Left cardiac atrium (tissue), 4 donors: ENCODE measurements at regions not wholly inside any gene's neighbourhood (a gene's known extent, or its start where the extent isn't known, plus 50 kb on each side); places are given as distances from the start of the nearest gene placed in this dataset.

Source experiments
- ATAC-seq, 2 donors: fragments of 200-7000 bp; cut with Tn5 transposase; one replicate each; pipeline ENCODE4 v1.9.1; 2020; ENCODE audit warnings: mild to moderate bottlenecking in 2 of 2, moderate library complexity in 2 of 2
- DNase-seq: peaks from one replicate; pipeline ENCODE4 v3.0.0-alpha.2; 2020
- intact Hi-C, 2 donors: fragments of 100-400 bp; cut with DNase I; formaldehyde crosslinking; loops; one replicate each; pipeline versions ENCODE4 v1.14.1 to v1.15.1; 2022 to 2023
- donor health status: DM: no; HTN: yes; CAD: no.
- donor health status: DM: no; HTN: yes; CAD: no; lungs with severe emphysema.
- donor health status: DM: yes; HTN: yes; CAD: no.
- donor health status: Dilated cardiomyopathy.

- DNase-seq (no peak), ATAC-seq (no peak)
- intact Hi-C loops, result no loop called here
Measured at GRCh38 chr11:80993536-80993935, 1552.7 kb upstream of the TENM4 start.

DNA sequence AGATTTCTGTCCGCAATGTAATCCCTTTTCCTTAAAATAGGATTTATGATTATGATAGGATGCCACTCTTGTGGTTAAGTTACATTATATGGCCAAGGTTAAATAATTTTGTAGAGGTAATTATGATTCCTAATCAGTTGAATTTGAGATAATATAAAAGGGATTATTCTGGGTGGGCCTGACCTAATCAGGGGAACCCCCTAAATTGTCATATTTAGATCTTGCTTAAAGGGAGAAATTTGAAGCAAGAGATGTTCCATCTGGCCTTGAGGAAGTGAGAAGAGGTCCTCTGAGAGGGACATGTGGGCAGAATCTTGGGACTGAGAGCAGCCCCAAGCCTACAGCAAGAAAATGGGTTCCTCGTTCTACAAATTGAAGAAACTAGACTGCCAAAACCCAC, 1550.1 kb upstream of the TENM4 start:
- ATAC-seq (no peak), DNase-seq (no peak)
- intact Hi-C loops, result no loop called here

DNA sequence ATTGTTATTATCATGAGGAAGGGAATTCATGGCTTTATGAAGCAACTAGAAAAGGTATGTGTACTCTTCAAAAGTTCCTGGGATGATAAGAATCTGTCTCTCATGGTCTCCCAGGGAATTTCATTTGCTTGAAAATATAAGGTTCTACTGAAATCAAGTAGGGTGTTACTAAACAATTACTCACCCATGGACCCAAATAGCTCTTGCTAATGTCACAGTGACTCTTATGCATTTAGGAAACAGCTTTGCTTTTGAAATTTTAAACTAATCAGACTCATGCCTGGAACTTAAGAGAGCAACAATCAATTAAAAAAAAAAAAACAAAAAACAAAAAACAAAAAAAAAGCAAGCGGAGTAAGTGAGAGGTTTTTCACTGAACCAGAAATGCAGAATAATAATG, 1546.3 kb upstream of the TENM4 start:
- ATAC-seq (no peak), DNase-seq (no peak)
- intact Hi-C loops, result loop anchor here in 1 of 2 donors (10.0 kb wide), 1 partner anchor 252 kb away; no protein-coding TSS in a partner anchor

DNA sequence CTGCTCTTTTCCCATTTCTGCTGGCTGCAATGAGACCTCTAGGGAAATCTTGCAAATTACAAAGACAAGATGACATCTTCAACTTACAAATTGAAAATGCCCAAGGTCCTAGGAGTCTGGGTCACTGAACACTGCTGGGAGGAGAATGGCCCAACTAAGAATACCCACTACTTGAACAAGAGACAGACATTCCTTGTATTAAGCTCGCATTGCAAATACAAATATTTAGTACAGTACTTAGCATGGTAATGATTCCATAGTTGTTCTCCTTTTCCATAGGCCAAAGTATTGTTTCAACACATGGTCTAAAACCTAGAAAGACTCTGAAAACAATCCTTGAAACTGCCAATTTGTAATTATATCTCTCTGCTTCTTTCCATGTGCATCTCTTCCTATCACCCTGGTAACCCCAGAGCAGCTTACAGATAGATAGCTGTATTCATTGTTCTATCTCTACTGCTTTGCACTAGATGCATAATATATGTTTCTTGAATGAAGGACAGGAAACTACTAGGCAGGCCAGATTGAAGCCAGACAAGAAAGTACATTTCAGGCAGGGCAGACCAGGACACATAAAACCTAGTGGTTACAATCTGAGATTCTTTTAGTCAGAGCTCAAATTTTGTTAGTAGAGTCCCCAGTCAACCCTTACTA, 1545.7 kb upstream of the TENM4 start:
- ATAC-seq, result no peak
- intact Hi-C loops, result loop anchor here in 1 of 2 donors (10.0 kb wide), 1 partner anchor 252 kb away; no protein-coding TSS in a partner anchor
- DNase-seq, result no peak

- intact Hi-C loops, result loop anchor here in 1 of 2 donors (10.0 kb wide), 1 partner anchor 245 kb away; no protein-coding TSS in a partner anchor
- no peak for ATAC-seq
- no peak for DNase-seq
Measured at GRCh38 chr11:80980227-80980626, 1539.4 kb upstream of the TENM4 start.

DNA sequence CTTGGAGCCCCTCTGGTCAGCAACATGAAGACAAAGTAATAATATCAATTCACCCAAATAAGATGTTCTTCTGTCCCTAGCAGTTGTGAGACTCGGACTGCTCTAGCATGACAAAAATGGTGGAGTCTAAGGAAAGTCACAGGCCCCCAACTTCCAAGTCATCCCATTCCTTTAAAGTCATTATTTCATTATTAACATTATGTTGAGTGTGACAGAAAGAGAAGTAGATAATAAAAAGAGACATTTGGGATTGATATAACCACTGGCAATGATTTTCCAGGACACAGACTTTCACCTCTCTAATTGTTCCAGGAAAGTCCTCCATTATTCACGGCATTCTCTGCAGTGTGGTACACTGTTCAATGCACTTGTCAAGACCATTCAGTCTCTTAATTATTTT, 1533.0 kb upstream of the TENM4 start:
- ATAC-seq (no peak), DNase-seq (no peak)
- intact Hi-C loops, result no loop called here

DNA sequence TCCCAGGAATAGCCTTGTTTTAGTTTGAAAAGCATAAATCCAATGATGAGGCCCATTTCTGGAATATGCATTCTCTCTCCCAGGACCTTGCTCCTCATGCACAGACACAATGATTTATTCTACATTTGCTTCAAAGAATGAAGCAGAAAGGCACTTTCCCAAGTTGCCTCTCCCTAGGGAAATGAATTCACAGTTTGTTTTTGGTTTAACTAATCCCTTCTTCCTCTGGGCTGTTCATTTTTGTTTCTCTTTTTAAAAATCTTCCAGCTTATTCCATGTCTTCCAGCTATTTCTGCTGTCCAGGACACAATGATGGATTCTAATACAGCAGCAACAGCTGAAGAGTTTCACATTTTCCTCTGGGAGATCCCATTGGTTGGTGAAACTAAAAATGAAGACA, 1529.2 kb upstream of the TENM4 start:
- intact Hi-C loops, result no loop called here
- DNase-seq (no peak), ATAC-seq (no peak)

- DNase-seq (no peak), ATAC-seq (no peak)
- intact Hi-C loops, result no loop called here
Measured at GRCh38 chr11:80967649-80968048, 1526.8 kb upstream of the TENM4 start.

DNA sequence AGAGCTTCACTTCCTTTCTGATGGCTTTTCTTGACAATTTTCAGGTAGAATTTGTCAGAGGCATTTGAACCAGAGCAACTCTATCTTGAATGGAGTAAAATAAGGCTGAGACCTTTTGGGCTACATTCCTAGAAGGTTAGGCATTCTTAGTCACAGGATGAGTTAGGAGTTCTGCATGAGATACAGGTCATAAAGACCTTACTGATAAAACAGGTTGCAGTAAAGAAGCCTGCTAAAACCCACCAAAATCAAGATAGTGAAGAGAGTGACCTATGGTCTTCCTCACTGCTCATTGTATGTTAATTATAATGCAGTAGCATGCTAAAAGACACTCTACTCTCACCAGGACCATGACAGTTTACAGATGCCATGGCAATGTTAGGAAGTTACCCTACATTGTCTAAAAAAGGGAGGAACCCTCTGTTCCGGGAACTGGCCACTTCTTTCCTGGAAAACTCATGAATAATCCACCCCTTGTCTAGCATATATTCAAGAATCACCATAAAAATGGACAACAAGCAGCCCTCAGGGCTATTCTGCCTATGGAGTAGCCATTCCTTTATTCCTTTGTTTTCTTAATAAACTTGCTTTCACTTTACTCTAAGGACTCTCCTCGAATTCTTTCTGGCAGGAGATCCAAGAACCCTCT, 1519.7 kb upstream of the TENM4 start:
- intact Hi-C loops, result no loop called here
- no peak for ATAC-seq
- no peak for DNase-seq

DNA sequence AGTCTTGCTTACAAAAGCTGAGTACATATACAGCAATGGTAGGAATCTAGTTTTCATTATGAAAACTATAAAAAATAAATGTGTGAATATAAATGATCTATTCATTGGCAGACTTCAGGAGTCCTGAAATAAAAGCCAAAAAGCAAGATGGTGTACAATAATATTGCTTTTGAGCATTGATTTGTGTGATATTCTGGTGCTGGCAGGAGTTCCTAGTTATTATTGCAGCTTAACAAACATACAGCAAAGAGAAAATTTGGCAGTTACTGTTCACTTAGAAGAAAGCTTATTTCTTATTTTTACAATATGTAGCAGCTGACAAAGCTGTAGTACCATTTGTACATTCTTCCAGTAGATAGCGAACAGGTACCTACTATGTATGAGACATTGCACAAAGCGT, 1518.9 kb upstream of the TENM4 start:
- intact Hi-C loops, result no loop called here
- ATAC-seq (no peak), DNase-seq (no peak)

DNA sequence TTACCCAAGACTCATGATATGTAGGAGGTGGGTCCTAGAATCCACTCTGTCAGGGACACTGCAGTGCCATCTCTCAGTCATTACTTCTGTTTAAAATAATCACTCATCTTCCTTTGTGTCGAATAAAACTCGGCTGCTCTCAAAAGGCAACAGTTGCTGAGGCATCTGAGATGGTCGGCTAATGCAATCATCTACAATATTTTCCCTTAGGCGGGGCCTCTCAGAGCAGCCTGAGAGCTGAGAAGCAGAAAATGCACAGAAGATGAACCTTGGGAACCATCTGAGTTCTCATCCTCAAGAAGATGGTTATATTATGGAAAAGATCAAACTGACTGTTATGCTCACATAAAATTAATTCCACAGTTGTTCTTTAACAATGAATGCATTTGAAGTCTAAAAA, 1518.2 kb upstream of the TENM4 start:
- ATAC-seq (no peak), DNase-seq (no peak)
- intact Hi-C loops, result no loop called here

DNA sequence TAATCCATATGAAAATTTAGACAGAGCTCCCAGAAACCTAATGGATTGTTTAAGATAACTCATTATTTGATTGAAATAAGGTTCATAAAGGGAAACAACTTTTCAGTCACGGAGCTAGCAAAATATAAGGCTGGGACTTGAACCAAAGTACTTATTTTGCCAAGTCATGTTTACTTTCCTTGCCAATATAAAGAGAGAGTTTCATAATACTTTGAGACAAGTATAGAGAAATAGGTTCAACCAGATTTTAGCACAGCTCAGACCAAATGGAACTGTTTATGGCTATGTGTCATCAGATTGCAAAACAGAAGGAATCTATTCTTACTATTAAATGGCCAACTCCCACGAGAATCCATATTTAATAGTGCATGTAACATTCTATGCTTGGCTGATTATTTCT, 1517.5 kb upstream of the TENM4 start:
- DNase-seq (no peak), ATAC-seq (peak; percentile 53 to 87)
- intact Hi-C loops, result no loop called here

DNA sequence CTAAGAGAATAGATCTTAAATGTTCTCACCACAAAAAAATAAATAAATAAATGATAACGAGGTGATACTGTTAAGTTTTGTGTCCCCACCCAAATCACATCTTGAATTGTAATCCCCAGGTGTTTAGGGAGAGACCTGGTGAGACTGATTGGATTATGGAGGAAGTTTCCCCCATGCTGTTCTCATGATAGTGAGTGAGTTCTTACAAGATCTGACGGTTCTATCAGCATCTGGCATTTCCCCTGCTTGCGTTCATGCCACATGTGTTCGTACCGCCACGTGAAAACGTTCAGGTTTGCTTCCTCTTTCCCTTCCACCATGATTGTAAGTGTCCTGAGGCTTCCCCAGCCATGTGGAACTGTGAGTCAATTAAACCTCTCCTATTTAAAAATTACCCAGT, 1514.8 kb upstream of the TENM4 start:
- DNase-seq (no peak), ATAC-seq (no peak)
- intact Hi-C loops, result no loop called here

DNA sequence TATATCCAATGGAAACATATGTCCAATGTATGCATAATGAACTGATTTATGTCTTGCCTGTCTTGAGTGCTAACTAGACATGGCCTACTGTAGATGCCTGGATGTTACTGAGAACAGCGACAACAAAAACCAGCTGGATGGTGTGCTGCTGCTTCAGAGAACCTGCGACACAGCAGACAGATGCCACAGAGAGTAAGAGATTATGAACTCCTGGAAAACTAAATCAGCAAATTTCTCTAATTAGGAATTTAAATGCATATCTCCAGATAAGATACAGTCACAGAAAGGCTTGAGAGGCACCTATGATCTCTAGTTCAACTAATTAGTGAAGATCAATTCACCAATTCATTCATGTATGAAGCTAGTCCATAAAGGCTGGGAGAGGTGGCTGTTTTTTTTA, 1508.0 kb upstream of the TENM4 start:
- intact Hi-C loops, result no loop called here
- ATAC-seq (no peak), DNase-seq (no peak)

GRCh38 chr11:80944758-80945157, 1503.9 kb upstream of the TENM4 start:
- DNase-seq (no peak), ATAC-seq (peak in 1 of 2 donors; percentile 30)
- intact Hi-C loops, result no loop called here

- ATAC-seq (no peak), DNase-seq (no peak)
- intact Hi-C loops, result no loop called here
Measured at GRCh38 chr11:80943226-80943625, 1502.4 kb upstream of the TENM4 start.

DNA sequence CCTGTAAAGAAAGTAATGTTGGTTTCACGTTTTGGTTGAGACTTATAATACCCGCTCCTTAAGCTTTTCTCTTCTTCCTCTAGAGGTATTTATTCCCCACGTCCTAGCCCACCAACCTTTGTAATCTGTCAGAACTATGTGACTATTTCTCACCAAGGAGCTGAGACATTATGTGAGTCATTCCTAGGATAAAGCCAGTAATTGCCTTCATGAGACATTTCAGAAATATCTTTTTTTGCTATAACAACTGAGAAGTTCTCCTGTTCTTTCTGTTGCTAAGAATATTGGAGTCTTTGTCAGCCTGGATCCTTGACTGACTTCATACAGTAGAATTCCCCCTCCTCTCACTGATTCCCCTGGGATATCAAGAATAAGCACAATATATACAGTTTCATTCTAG, 1497.0 kb upstream of the TENM4 start:
- DNase-seq (no peak), ATAC-seq (no peak)
- intact Hi-C loops, result no loop called here

- ATAC-seq (no peak), DNase-seq (no peak)
- intact Hi-C loops, result no loop called here
Measured at GRCh38 chr11:80930038-80930437, 1489.2 kb upstream of the TENM4 start.

DNA sequence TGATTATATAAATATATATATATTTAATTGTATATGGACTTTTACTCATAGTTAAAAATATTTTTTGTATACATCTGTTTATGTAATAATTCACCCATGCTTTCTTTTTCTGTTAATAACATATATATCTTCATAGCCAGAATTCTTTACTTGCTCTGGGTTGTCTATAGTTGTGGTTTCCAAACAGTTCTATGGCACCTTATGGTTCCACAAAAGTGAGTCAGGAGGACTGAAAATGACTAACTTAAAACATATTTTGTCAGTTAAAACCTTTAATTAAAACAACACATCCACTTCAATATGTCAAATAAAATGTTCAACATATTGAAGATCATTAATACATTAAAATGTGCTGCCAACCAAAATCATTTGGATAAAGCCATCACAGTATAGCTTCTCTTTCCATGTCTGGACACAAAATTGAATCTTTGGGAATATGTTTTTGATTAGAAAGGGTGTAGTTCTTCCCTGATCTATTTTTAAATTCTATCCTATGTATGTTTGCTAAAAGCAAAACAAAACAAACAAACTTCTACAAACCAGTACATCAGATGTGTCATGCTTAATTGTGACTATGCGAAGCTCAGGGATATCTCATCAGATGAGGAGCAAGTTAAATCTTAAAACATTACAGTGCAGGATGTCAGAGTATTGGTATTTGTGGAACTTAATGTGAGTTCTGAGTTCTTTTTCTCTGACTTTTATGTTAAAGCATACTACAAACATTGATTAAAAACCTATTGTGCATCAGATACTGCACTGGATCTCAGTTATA, 1488.4 kb upstream of the TENM4 start:
- no peak for ATAC-seq
- intact Hi-C loops, result no loop called here
- DNase-seq, result no peak

DNA sequence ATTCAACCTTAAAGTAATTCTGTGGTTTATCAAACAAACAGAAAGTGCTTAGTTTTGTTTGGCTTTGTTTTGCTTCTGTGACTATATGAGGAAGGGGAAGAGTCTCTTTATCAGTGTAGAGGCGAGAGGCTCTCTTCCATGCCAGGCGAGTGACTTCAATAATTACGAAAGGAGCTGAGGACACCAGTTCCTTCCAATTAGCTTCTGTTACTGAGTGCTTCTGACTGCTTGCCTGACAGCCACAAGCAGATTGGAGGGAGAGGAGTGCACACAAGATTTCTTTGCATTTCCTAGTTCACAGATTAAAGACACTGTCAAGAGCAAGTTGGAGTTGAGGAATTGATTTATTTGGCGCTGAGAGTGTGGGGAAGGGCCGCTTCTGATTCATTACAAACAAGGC, 1484.5 kb upstream of the TENM4 start:
- peak; percentile 60 to 73 for ATAC-seq
- intact Hi-C loops, result no loop called here

More for the DNA sequence above, 1484.5 kb upstream of the TENM4 start:
- DNase-seq, result no peak
